Stomach (tissue), 4 donors: ENCODE measurements at regions not wholly inside any gene's neighbourhood (a gene's known extent, or its start where the extent isn't known, plus 50 kb on each side); places are given as distances from the start of the nearest gene placed in this dataset.

Source experiments
- CTCF ChIP-seq, 7 experiments: fragments of 450-650 bp in 4 of 7; fragments of 200-600 bp in 3 of 7; sonication (generic) in 3 of 7; IDR thresholded peaks; one replicate each; pipeline ENCODE4 v1.5.1; 2016 to 2019; ENCODE audit warnings: antibody characterized with exemption in 7 of 7, control low read depth in 2 of 7, mild to moderate bottlenecking in 1 of 7
- EP300 ChIP-seq: sonication (generic); formaldehyde crosslinking; IDR thresholded peaks from one replicate; pipeline ENCODE4 v1.6.1; 2017; ENCODE audit warnings: antibody characterized with exemption
- POLR2AphosphoS5 ChIP-seq, 3 donors: sonication (generic); formaldehyde crosslinking; IDR thresholded peaks; one replicate each; pipeline ENCODE4 v1.6.1; 2016; ENCODE audit warnings: antibody characterized with exemption in 3 of 3

- TF ChIP-seq CTCF (IDR thresholded peaks at IDR 0.05) (no peak), EP300 (no peak), POLR2AphosphoS5 (IDR thresholded peaks at IDR 0.05) (no peak)
Observed at GRCh38 chrX:45598861-45599260, 398.2 kb upstream of the DIPK2B start.
